ENCODE measurements at regions not wholly inside any gene's neighbourhood (a gene's known extent, or its start where the extent isn't known, plus 50 kb on each side); places are given as distances from the start of the nearest gene placed in this dataset.

GRCh38 chr1:244952280-244952933, 88.1 kb upstream of the HNRNPU start:
- in situ Hi-C loops (cut with HindIII; ENCODE audit: low pct_unique_long_range_greater_than_20kb, low sequenced_read_pairs): no loop called here
- Histone ChIP-seq H3K27ac (ENCODE audit: low read length) (no peak overlapping the region), H3K27me3 (ENCODE audit: control insufficient read depth, insufficient read depth, low read length) (no peaks in the 10 kb centered on the region), H3K9me3 (ENCODE audit: control insufficient read depth, insufficient read depth, low read depth, low read length) (no peaks in the 10 kb centered on the region), H3K4me1 (ENCODE audit: control insufficient read depth, insufficient read depth, low read length) (no peaks in the 10 kb centered on the region), H3K36me3 (ENCODE audit: control insufficient read depth, insufficient read depth, low read length) (no peaks in the 10 kb centered on the region), H3K4me3 (ENCODE audit: low read depth in 2 of 2, low read length in 2 of 2) (no peak overlapping the region)
- ATAC-seq (no peak), DNase-seq (ENCODE audit: low read depth, low spot score) (no peak)
- no peak for TF ChIP-seq REST (IDR thresholded peaks at IDR 0.05; ENCODE audit: insufficient read depth in 1 of 2, low read depth in 2 of 2, low read length in 1 of 2)
- no peak for TF ChIP-seq CTCF (IDR thresholded peaks at IDR 0.05)
- no peak for TF ChIP-seq TCF7L2 (IDR thresholded peaks at IDR 0.05; ENCODE audit: low read depth, low read length)
- TF ChIP-seq POLR2AphosphoS5 (IDR thresholded peaks at IDR 0.05; ENCODE audit: low read depth, low read length): no peak
- no peak for TF ChIP-seq SIN3A (IDR thresholded peaks at IDR 0.05; ENCODE audit: borderline replicate concordance, insufficient read depth, low read depth, low read length)
- intact Hi-C loops (cut with micrococcal nuclease; ENCODE audit: unreplicated experiment): no loop called here
- CTCF ChIA-PET: no interaction called here
- no TSS peak for BruUV-seq (replicated peaks)
- POLR2A ChIA-PET: interaction anchor here (0.6 to 0.8 kb wide), 2 partner anchors 17 to 87 kb away, joined by 3 read pairs; a partner anchor contains a TSS

- in situ Hi-C loops (cut with HindIII; ENCODE audit: low pct_unique_long_range_greater_than_20kb, low sequenced_read_pairs): no loop called here
- no peak overlapping the region for H3K27ac ChIP-seq (ENCODE audit: low read length)
- no peak overlapping the region for H3K4me3 ChIP-seq (ENCODE audit: low read depth in 2 of 2, low read length in 2 of 2)
- H3K36me3 ChIP-seq (ENCODE audit: control insufficient read depth, insufficient read depth, low read length): no peaks in the 10 kb centered on the region
- no peak for TF ChIP-seq CTCF (IDR thresholded peaks at IDR 0.05)
- TF ChIP-seq POLR2AphosphoS5 (IDR thresholded peaks at IDR 0.05; ENCODE audit: low read depth, low read length): no peak
- TF ChIP-seq SIN3A (IDR thresholded peaks at IDR 0.05; ENCODE audit: borderline replicate concordance, insufficient read depth, low read depth, low read length): no peak
- TF ChIP-seq TCF7L2 (IDR thresholded peaks at IDR 0.05; ENCODE audit: low read depth, low read length): no peak
- TF ChIP-seq REST (IDR thresholded peaks at IDR 0.05; ENCODE audit: insufficient read depth in 1 of 2, low read depth in 2 of 2, low read length in 1 of 2): no peak
- H3K4me1 ChIP-seq (ENCODE audit: control insufficient read depth, insufficient read depth, low read length): no peaks in the 10 kb centered on the region
- CTCF ChIA-PET: no interaction called here
- no TSS peak for BruUV-seq (replicated peaks)
- H3K9me3 ChIP-seq (ENCODE audit: control insufficient read depth, insufficient read depth, low read depth, low read length): no peaks in the 10 kb centered on the region
- DNase-seq (ENCODE audit: low read depth, low spot score) (no peak), ATAC-seq (no peak)
- intact Hi-C loops (cut with micrococcal nuclease; ENCODE audit: unreplicated experiment): no loop called here
- H3K27me3 ChIP-seq (ENCODE audit: control insufficient read depth, insufficient read depth, low read length): no peaks in the 10 kb centered on the region
- POLR2A ChIA-PET: no interaction called here
Measured at GRCh38 chr1:244948416-244948815, 84.1 kb upstream of the HNRNPU start.
